BE2C (cell line): ENCODE measurements at regions not wholly inside any gene's neighbourhood (a gene's known extent, or its start where the extent isn't known, plus 50 kb on each side); places are given as distances from the start of the nearest gene placed in this dataset.

Experiments used
- DNase-seq: peaks from one replicate; pipeline ENCODE4 v3.0.0-alpha.2; 2020
- H3K27me3 ChIP-seq: fragments of 250-450 bp; sonication (Bioruptor Pico); 2 replicates; pipeline ENCODE4 v1.5.1; 2020; ENCODE audit warnings: mild to moderate bottlenecking
- H3K36me3 ChIP-seq: fragments of 250-450 bp; sonication (Bioruptor Pico); 2 replicates; pipeline ENCODE4 v1.5.1; 2020; ENCODE audit warnings: mild to moderate bottlenecking
- H3K4me1 ChIP-seq: fragments of 250-450 bp; sonication (Bioruptor Pico); 2 replicates; pipeline ENCODE4 v1.5.1; 2020
- H3K4me3 ChIP-seq: 2 replicates; pipeline ENCODE4 v1.5.1; 2011; ENCODE audit warnings: low read depth, low read length
- H3K9me3 ChIP-seq: fragments of 250-450 bp; sonication (Bioruptor Pico); 2 replicates; pipeline ENCODE4 v1.5.1; 2020
- CTCF ChIP-seq: IDR thresholded peaks from 2 replicates; pipeline ENCODE4 v1.5.1; 2012; ENCODE audit warnings: mild to moderate bottlenecking, low read depth, low read length

- no peak for DNase-seq
- Histone ChIP-seq H3K27me3 (no peaks in the 10 kb centered on the region), H3K4me3 (no peak overlapping the region), H3K4me1 (no peaks in the 10 kb centered on the region), H3K36me3 (no peaks in the 10 kb centered on the region), H3K9me3 (no peaks in the 10 kb centered on the region; the same call in 1 of the 2 replicates)
- no peak for TF ChIP-seq CTCF
These were observed 1159.8 kb upstream of the EYS start for GRCh38 chr6:66866801-66867200.

- Histone ChIP-seq H3K9me3 (no peaks in the 10 kb centered on the region; the same call in 1 of the 2 replicates), H3K4me3 (no peak overlapping the region), H3K4me1 (no peaks in the 10 kb centered on the region), H3K36me3 (no peaks in the 10 kb centered on the region), H3K27me3 (no peaks in the 10 kb centered on the region)
- no peak for DNase-seq
- TF ChIP-seq CTCF, result no peak
These were observed 1158.7 kb upstream of the EYS start for GRCh38 chr6:66865771-66866170.

GRCh38 chr6:66861007-66861541, 1154.0 kb upstream of the EYS start:
- no peak for TF ChIP-seq CTCF
- no peak for DNase-seq
- Histone ChIP-seq H3K4me1 (no peaks in the 10 kb centered on the region), H3K4me3 (no peak overlapping the region), H3K9me3 (no peaks in the 10 kb centered on the region), H3K27me3 (no peaks in the 10 kb centered on the region), H3K36me3 (no peaks in the 10 kb centered on the region)

GRCh38 chr6:66860328-66860727, 1153.3 kb upstream of the EYS start:
- Histone ChIP-seq H3K4me1 (no peaks in the 10 kb centered on the region), H3K4me3 (no peak overlapping the region), H3K9me3 (no peaks in the 10 kb centered on the region), H3K27me3 (no peaks in the 10 kb centered on the region), H3K36me3 (no peaks in the 10 kb centered on the region)
- DNase-seq, result no peak
- no peak for TF ChIP-seq CTCF

- Histone ChIP-seq H3K9me3 (no peaks in the 10 kb centered on the region), H3K36me3 (no peaks in the 10 kb centered on the region), H3K27me3 (no peaks in the 10 kb centered on the region), H3K4me1 (no peaks in the 10 kb centered on the region), H3K4me3 (no peak overlapping the region)
- TF ChIP-seq CTCF, result no peak
- DNase-seq, result no peak
These were observed 1151.2 kb upstream of the EYS start for GRCh38 chr6:66858196-66858595.

- TF ChIP-seq CTCF, result no peak
- Histone ChIP-seq H3K36me3 (no peaks in the 10 kb centered on the region), H3K27me3 (no peaks in the 10 kb centered on the region), H3K4me1 (no peaks in the 10 kb centered on the region), H3K4me3 (no peak overlapping the region), H3K9me3 (no peaks in the 10 kb centered on the region)
- no peak for DNase-seq
These were observed 1147.0 kb upstream of the EYS start for GRCh38 chr6:66854014-66854413.
